ENCODE measurements at regions not wholly inside any gene's neighbourhood (a gene's known extent, or its start where the extent isn't known, plus 50 kb on each side); places are given as distances from the start of the nearest gene placed in this dataset.

GRCh38 chr12:5344131-5344530 lies 87.8 kb upstream of the NTF3 start:
- no peaks in the 10 kb centered on the region for H3K27me3 ChIP-seq (ENCODE audit: low read length)
- TF ChIP-seq EZH2phosphoT487 (IDR thresholded peaks at IDR 0.05; ENCODE audit: borderline replicate concordance, low read length) (no peak), CTCF (conservative IDR thresholded peaks at IDR 0.05; ENCODE audit: low read depth, low read length) (no peak), EZH2 (IDR thresholded peaks at IDR 0.05; ENCODE audit: low read length, unreplicated experiment) (no peak)
- no peaks in the 10 kb centered on the region for H4K20me1 ChIP-seq (ENCODE audit: low read length)
- H3K79me2 ChIP-seq (ENCODE audit: low read length): no peaks in the 10 kb centered on the region
- ChIA-PET POLR2A (ENCODE audit: unreplicated experiment) (no interaction called here), CTCF (no interaction called here)
- no peaks in the 10 kb centered on the region for H3K4me1 ChIP-seq (ENCODE audit: insufficient read depth, low read length)
- no peaks in the 10 kb centered on the region for H3K36me3 ChIP-seq (ENCODE audit: low read depth, low read length)
- H3K9me3 ChIP-seq (ENCODE audit: low read length): no peaks in the 10 kb centered on the region
- no peak overlapping the region for H3K4me2 ChIP-seq (ENCODE audit: low read length)
- H3K4me3 ChIP-seq (ENCODE audit: low read length): no peak overlapping the region
- intact Hi-C loops (cut with micrococcal nuclease): no loop called here
- H3K27ac ChIP-seq (ENCODE audit: low read length): no peak overlapping the region
- no peaks in the 10 kb centered on the region for H3K9me2 ChIP-seq (replicated peaks; ENCODE audit: low read length)
- H3F3A ChIP-seq (ENCODE audit: low read length, unreplicated experiment): no peaks in the 10 kb centered on the region
- H2AFZ ChIP-seq (ENCODE audit: low read length): no peak overlapping the region
- no TSS peak for BruUV-seq (replicated peaks)
- DNase-seq: no peak
- ATAC-seq: no peak
- H3K9ac ChIP-seq (ENCODE audit: low read length): no peak overlapping the region

- Histone ChIP-seq H4K20me1 (ENCODE audit: low read length) (no peaks in the 10 kb centered on the region), H3K36me3 (ENCODE audit: low read depth, low read length) (no peaks in the 10 kb centered on the region), H3K9me3 (ENCODE audit: low read length) (no peaks in the 10 kb centered on the region), H3K9ac (ENCODE audit: low read length) (no peak overlapping the region), H3K27me3 (ENCODE audit: low read length) (no peaks in the 10 kb centered on the region), H3K79me2 (ENCODE audit: low read length) (no peaks in the 10 kb centered on the region), H3K9me2 (replicated peaks; ENCODE audit: low read length) (no peaks in the 10 kb centered on the region), H2AFZ (ENCODE audit: low read length) (no peak overlapping the region), H3K27ac (ENCODE audit: low read length) (no peak overlapping the region), H3K4me2 (ENCODE audit: low read length) (no peak overlapping the region), H3F3A (ENCODE audit: low read length, unreplicated experiment) (no peaks in the 10 kb centered on the region), H3K4me3 (ENCODE audit: low read length) (no peak overlapping the region), H3K4me1 (ENCODE audit: insufficient read depth, low read length) (no peaks in the 10 kb centered on the region)
- ChIA-PET POLR2A (ENCODE audit: unreplicated experiment) (no interaction called here), CTCF (no interaction called here)
- no TSS peak for BruUV-seq (replicated peaks)
- ATAC-seq: no peak
- intact Hi-C loops (cut with micrococcal nuclease): no loop called here
- no peak for DNase-seq
- TF ChIP-seq EZH2 (IDR thresholded peaks at IDR 0.05; ENCODE audit: low read length, unreplicated experiment) (no peak), CTCF (conservative IDR thresholded peaks at IDR 0.05; ENCODE audit: low read depth, low read length) (no peak), EZH2phosphoT487 (IDR thresholded peaks at IDR 0.05; ENCODE audit: borderline replicate concordance, low read length) (no peak)
Measured at GRCh38 chr12:5345534-5345933, 86.4 kb upstream of the NTF3 start.

GRCh38 chr12:5348057-5348456 lies 83.9 kb upstream of the NTF3 start:
- Histone ChIP-seq H3K9me2 (replicated peaks; ENCODE audit: low read length) (no peaks in the 10 kb centered on the region), H3K27ac (ENCODE audit: low read length) (no peak overlapping the region), H2AFZ (ENCODE audit: low read length) (no peak overlapping the region), H3K4me3 (ENCODE audit: low read length) (no peak overlapping the region), H3K79me2 (ENCODE audit: low read length) (no peaks in the 10 kb centered on the region), H3K4me2 (ENCODE audit: low read length) (no peak overlapping the region), H3K9me3 (ENCODE audit: low read length) (no peaks in the 10 kb centered on the region), H3K4me1 (ENCODE audit: insufficient read depth, low read length) (no peaks in the 10 kb centered on the region), H3F3A (ENCODE audit: low read length, unreplicated experiment) (no peaks in the 10 kb centered on the region), H4K20me1 (ENCODE audit: low read length) (no peaks in the 10 kb centered on the region), H3K27me3 (ENCODE audit: low read length) (no peaks in the 10 kb centered on the region), H3K36me3 (ENCODE audit: low read depth, low read length) (no peaks in the 10 kb centered on the region), H3K9ac (ENCODE audit: low read length) (no peak overlapping the region)
- no peak for ATAC-seq
- ChIA-PET CTCF (no interaction called here), POLR2A (ENCODE audit: unreplicated experiment) (no interaction called here)
- TF ChIP-seq EZH2 (IDR thresholded peaks at IDR 0.05; ENCODE audit: low read length, unreplicated experiment): no peak
- no peak for TF ChIP-seq CTCF (conservative IDR thresholded peaks at IDR 0.05; ENCODE audit: low read depth, low read length)
- intact Hi-C loops (cut with micrococcal nuclease): no loop called here
- DNase-seq: no peak
- no TSS peak for BruUV-seq (replicated peaks)
